ENCODE measurements at regions not wholly inside any gene's neighbourhood (a gene's known extent, or its start where the extent isn't known, plus 50 kb on each side); places are given as distances from the start of the nearest gene placed in this dataset.

- TF ChIP-seq CTCF (IDR thresholded peaks at IDR 0.05; ENCODE audit: borderline replicate concordance, extremely low read depth, low read length, poor library complexity, severe bottlenecking) (no peak), EZH2 (IDR thresholded peaks at IDR 0.05; ENCODE audit: borderline replicate concordance, low read depth, low read length, severe bottlenecking) (no peak)
- Histone ChIP-seq H4K20me1 (ENCODE audit: insufficient read depth, low read length) (no peaks in the 10 kb centered on the region), H2AFZ (ENCODE audit: low read depth, low read length) (no peak overlapping the region), H3K79me2 (ENCODE audit: insufficient read depth, low read length) (no peaks in the 10 kb centered on the region), H3K36me3 (ENCODE audit: insufficient read depth, low read length) (no peaks in the 10 kb centered on the region), H3K9me3 (ENCODE audit: insufficient read depth, low read length, severe bottlenecking) (no peaks in the 10 kb centered on the region), H3K4me1 (ENCODE audit: insufficient read depth, low read length) (no peaks in the 10 kb centered on the region), H3K27me3 (ENCODE audit: insufficient read depth, low read length, poor library complexity) (no peaks in the 10 kb centered on the region), H3K27ac (ENCODE audit: low read length) (no peak overlapping the region), H3K4me3 (ENCODE audit: low read depth in 1 of 2, low read length in 2 of 2) (no peak overlapping the region), H3K9ac (ENCODE audit: low read depth, low read length) (no peak overlapping the region), H3K4me2 (ENCODE audit: insufficient read depth, low read length) (no peak overlapping the region)
- DNase-seq (no peak), ATAC-seq (ENCODE audit: insufficient read depth, low read depth) (no peak)
Observed at GRCh38 chr13:38570706-38571105, 116.2 kb upstream of the FREM2 start.

GRCh38 chr13:38575427-38575826, 111.5 kb upstream of the FREM2 start:
- no peak for TF ChIP-seq EZH2 (IDR thresholded peaks at IDR 0.05; ENCODE audit: borderline replicate concordance, low read depth, low read length, severe bottlenecking)
- no peak for TF ChIP-seq CTCF (IDR thresholded peaks at IDR 0.05; ENCODE audit: borderline replicate concordance, extremely low read depth, low read length, poor library complexity, severe bottlenecking)
- H3K79me2 ChIP-seq (ENCODE audit: insufficient read depth, low read length), result no peaks in the 10 kb centered on the region
- ATAC-seq (ENCODE audit: insufficient read depth, low read depth) (no peak), DNase-seq (no peak)
- H3K27ac ChIP-seq (ENCODE audit: low read length), result no peak overlapping the region
- H2AFZ ChIP-seq (ENCODE audit: low read depth, low read length), result no peak overlapping the region
- H3K4me1 ChIP-seq (ENCODE audit: insufficient read depth, low read length), result no peaks in the 10 kb centered on the region
- no peaks in the 10 kb centered on the region for H4K20me1 ChIP-seq (ENCODE audit: insufficient read depth, low read length)
- no peaks in the 10 kb centered on the region for H3K27me3 ChIP-seq (ENCODE audit: insufficient read depth, low read length, poor library complexity)
- H3K4me2 ChIP-seq (ENCODE audit: insufficient read depth, low read length), result no peak overlapping the region
- H3K4me3 ChIP-seq (ENCODE audit: low read depth in 1 of 2, low read length in 2 of 2), result no peak overlapping the region
- no peaks in the 10 kb centered on the region for H3K36me3 ChIP-seq (ENCODE audit: insufficient read depth, low read length)
- H3K9ac ChIP-seq (ENCODE audit: low read depth, low read length), result no peak overlapping the region
- no peaks in the 10 kb centered on the region for H3K9me3 ChIP-seq (ENCODE audit: insufficient read depth, low read length, severe bottlenecking)

- H3K27ac ChIP-seq (ENCODE audit: low read length), result no peak overlapping the region
- H2AFZ ChIP-seq (ENCODE audit: low read depth, low read length), result no peak overlapping the region
- H3K9ac ChIP-seq (ENCODE audit: low read depth, low read length), result no peak overlapping the region
- H3K4me3 ChIP-seq (ENCODE audit: low read depth in 1 of 2, low read length in 2 of 2), result no peak overlapping the region
- no peak for DNase-seq
- H3K9me3 ChIP-seq (ENCODE audit: insufficient read depth, low read length, severe bottlenecking), result no peaks in the 10 kb centered on the region
- no peaks in the 10 kb centered on the region for H3K27me3 ChIP-seq (ENCODE audit: insufficient read depth, low read length, poor library complexity)
- H3K4me2 ChIP-seq (ENCODE audit: insufficient read depth, low read length), result no peak overlapping the region
- no peaks in the 10 kb centered on the region for H3K4me1 ChIP-seq (ENCODE audit: insufficient read depth, low read length)
- no peaks in the 10 kb centered on the region for H3K36me3 ChIP-seq (ENCODE audit: insufficient read depth, low read length)
- no peaks in the 10 kb centered on the region for H4K20me1 ChIP-seq (ENCODE audit: insufficient read depth, low read length)
- no peaks in the 10 kb centered on the region for H3K79me2 ChIP-seq (ENCODE audit: insufficient read depth, low read length)
- TF ChIP-seq EZH2 (IDR thresholded peaks at IDR 0.05; ENCODE audit: borderline replicate concordance, low read depth, low read length, severe bottlenecking), result no peak
- no peak for TF ChIP-seq CTCF (IDR thresholded peaks at IDR 0.05; ENCODE audit: borderline replicate concordance, extremely low read depth, low read length, poor library complexity, severe bottlenecking)
- ATAC-seq (ENCODE audit: insufficient read depth, low read depth), result no peak
Observed at GRCh38 chr13:38577048-38577447, 109.8 kb upstream of the FREM2 start.

GRCh38 chr13:38582133-38582532, 104.7 kb upstream of the FREM2 start:
- H3K27me3 ChIP-seq (ENCODE audit: insufficient read depth, low read length, poor library complexity), result no peaks in the 10 kb centered on the region
- no peaks in the 10 kb centered on the region for H3K9me3 ChIP-seq (ENCODE audit: insufficient read depth, low read length, severe bottlenecking)
- TF ChIP-seq CTCF (IDR thresholded peaks at IDR 0.05; ENCODE audit: borderline replicate concordance, extremely low read depth, low read length, poor library complexity, severe bottlenecking), result peak; percentile 61
- no peak for TF ChIP-seq EZH2 (IDR thresholded peaks at IDR 0.05; ENCODE audit: borderline replicate concordance, low read depth, low read length, severe bottlenecking)
- no peaks in the 10 kb centered on the region for H3K79me2 ChIP-seq (ENCODE audit: insufficient read depth, low read length)
- H2AFZ ChIP-seq (ENCODE audit: low read depth, low read length), result no peak overlapping the region
- no peaks in the 10 kb centered on the region for H3K4me1 ChIP-seq (ENCODE audit: insufficient read depth, low read length)
- H3K27ac ChIP-seq (ENCODE audit: low read length), result no peak overlapping the region
- H3K9ac ChIP-seq (ENCODE audit: low read depth, low read length), result no peak overlapping the region
- no peak overlapping the region for H3K4me2 ChIP-seq (ENCODE audit: insufficient read depth, low read length)
- H3K36me3 ChIP-seq (ENCODE audit: insufficient read depth, low read length), result no peaks in the 10 kb centered on the region
- ATAC-seq (ENCODE audit: insufficient read depth, low read depth) (peak; percentile 74), DNase-seq (peak; percentile 11)
- no peaks in the 10 kb centered on the region for H4K20me1 ChIP-seq (ENCODE audit: insufficient read depth, low read length)
- H3K4me3 ChIP-seq (ENCODE audit: low read depth in 1 of 2, low read length in 2 of 2), result no peak overlapping the region
